ENCODE measurements at regions not wholly inside any gene's neighbourhood (a gene's known extent, or its start where the extent isn't known, plus 50 kb on each side); places are given as distances from the start of the nearest gene placed in this dataset.

- H3K27ac ChIP-seq, result no peak overlapping the region
- H3K27me3 ChIP-seq, result no peaks in the 10 kb centered on the region
- TF ChIP-seq POLR2A (IDR thresholded peaks at IDR 0.05), result no peak
- no peak for TF ChIP-seq EP300 (IDR thresholded peaks at IDR 0.05)
- TF ChIP-seq POLR2AphosphoS5 (IDR thresholded peaks at IDR 0.05), result no peak
- H3K9me3 ChIP-seq, result no peaks in the 10 kb centered on the region
- no peak overlapping the region for H3K4me3 ChIP-seq
- H3K4me1 ChIP-seq, result no peaks in the 10 kb centered on the region
- no peaks in the 10 kb centered on the region for H3K36me3 ChIP-seq
- 29 to 73% methylated on average over 1 of the region's 1 CpG for whole genome bisulfite sequencing, 2 donors
- intact Hi-C loops (cut with DNase I), result no loop called here
- no peak for DNase-seq
Observed at GRCh38 chr18:39062426-39062825, 1496.8 kb upstream of the CELF4 start.

GRCh38 chr18:39058386-39059000 is 1492.9 kb upstream of the CELF4 start:
- Histone ChIP-seq H3K4me3 (no peak overlapping the region), H3K9me3 (no peaks in the 10 kb centered on the region), H3K27ac (no peak overlapping the region), H3K4me1 (no peaks in the 10 kb centered on the region), H3K36me3 (no peaks in the 10 kb centered on the region), H3K27me3 (no peaks in the 10 kb centered on the region)
- 72 to 77% methylated on average over 6 of the region's 6 CpGs for WGBS, 2 donors
- intact Hi-C loops (cut with DNase I), result no loop called here
- no peak for DNase-seq
- TF ChIP-seq POLR2A (IDR thresholded peaks at IDR 0.05), result no peak
- no peak for TF ChIP-seq POLR2AphosphoS5 (IDR thresholded peaks at IDR 0.05)
- TF ChIP-seq EP300 (IDR thresholded peaks at IDR 0.05), result no peak
- TF ChIP-seq, protein P1, sequence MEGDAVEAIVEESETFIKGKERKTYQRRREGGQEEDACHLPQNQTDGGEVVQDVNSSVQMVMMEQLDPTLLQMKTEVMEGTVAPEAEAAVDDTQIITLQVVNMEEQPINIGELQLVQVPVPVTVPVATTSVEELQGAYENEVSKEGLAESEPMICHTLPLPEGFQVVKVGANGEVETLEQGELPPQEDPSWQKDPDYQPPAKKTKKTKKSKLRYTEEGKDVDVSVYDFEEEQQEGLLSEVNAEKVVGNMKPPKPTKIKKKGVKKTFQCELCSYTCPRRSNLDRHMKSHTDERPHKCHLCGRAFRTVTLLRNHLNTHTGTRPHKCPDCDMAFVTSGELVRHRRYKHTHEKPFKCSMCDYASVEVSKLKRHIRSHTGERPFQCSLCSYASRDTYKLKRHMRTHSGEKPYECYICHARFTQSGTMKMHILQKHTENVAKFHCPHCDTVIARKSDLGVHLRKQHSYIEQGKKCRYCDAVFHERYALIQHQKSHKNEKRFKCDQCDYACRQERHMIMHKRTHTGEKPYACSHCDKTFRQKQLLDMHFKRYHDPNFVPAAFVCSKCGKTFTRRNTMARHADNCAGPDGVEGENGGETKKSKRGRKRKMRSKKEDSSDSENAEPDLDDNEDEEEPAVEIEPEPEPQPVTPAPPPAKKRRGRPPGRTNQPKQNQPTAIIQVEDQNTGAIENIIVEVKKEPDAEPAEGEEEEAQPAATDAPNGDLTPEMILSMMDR (IDR thresholded peaks at IDR 0.05), result no peak

DNA sequence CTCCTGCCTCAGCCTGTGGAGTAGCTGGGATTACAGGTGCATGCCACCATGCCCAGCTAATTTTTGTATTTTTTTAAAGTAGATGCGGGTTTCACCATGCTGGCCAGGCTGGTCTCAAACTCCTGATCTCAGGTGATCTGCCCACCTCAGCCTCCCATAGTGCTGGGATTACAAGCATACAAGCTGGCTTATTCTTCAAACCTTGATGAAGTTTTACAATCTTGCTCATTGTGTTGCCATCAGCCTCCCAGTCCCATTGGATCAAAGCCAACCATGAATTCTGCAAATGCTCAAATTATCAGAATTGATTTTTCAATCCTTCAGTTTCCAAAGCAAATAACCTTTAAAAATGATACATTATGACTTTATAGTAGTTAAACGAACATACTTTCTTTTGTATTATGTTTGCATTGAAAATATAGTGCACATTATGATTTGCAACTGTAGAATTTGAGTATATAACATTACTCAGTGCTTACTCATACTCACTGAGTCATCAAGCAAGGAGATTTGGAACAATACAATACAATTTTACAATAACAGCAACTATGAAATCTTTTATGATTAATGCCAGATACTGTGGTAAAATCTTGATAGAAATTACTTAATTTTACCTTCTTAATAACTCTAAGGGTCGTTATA is 1491.9 kb upstream of the CELF4 start:
- no peaks in the 10 kb centered on the region for H3K9me3 ChIP-seq
- TF ChIP-seq, protein P1 (IDR thresholded peaks at IDR 0.05), result no peak
- TF ChIP-seq POLR2AphosphoS5 (IDR thresholded peaks at IDR 0.05), result no peak
- no peak for TF ChIP-seq POLR2A (IDR thresholded peaks at IDR 0.05)
- no peak for TF ChIP-seq EP300 (IDR thresholded peaks at IDR 0.05)
- H3K27me3 ChIP-seq, result no peaks in the 10 kb centered on the region
- no peak overlapping the region for H3K27ac ChIP-seq
- intact Hi-C loops (cut with DNase I), result no loop called here
- H3K36me3 ChIP-seq, result no peaks in the 10 kb centered on the region
- no peak for DNase-seq
- H3K4me3 ChIP-seq, result no peak overlapping the region
- no peaks in the 10 kb centered on the region for H3K4me1 ChIP-seq
- 43 to 74% methylated on average over 3 of the region's 3 CpGs for WGBS, 2 donors

GRCh38 chr18:39053571-39053970 is 1488.0 kb upstream of the CELF4 start:
- TF ChIP-seq POLR2A (IDR thresholded peaks at IDR 0.05) (no peak), EP300 (IDR thresholded peaks at IDR 0.05) (no peak), POLR2AphosphoS5 (IDR thresholded peaks at IDR 0.05) (no peak)
- TF ChIP-seq, protein P1 (IDR thresholded peaks at IDR 0.05), result no peak
- 41 to 67% methylated on average over 2 of the region's 2 CpGs for WGBS, 2 donors
- no peaks in the 10 kb centered on the region for H3K27me3 ChIP-seq

GRCh38 chr18:39051013-39051412 is 1485.4 kb upstream of the CELF4 start:
- Histone ChIP-seq H3K9me3 (no peaks in the 10 kb centered on the region), H3K4me3 (no peak overlapping the region), H3K36me3 (no peaks in the 10 kb centered on the region), H3K27ac (no peak overlapping the region), H3K27me3 (no peaks in the 10 kb centered on the region), H3K4me1 (no peaks in the 10 kb centered on the region)
- no peak for DNase-seq
- intact Hi-C loops (cut with DNase I), result no loop called here
- TF ChIP-seq, protein P1 (IDR thresholded peaks at IDR 0.05), result no peak
- TF ChIP-seq POLR2AphosphoS5 (IDR thresholded peaks at IDR 0.05) (no peak), POLR2A (IDR thresholded peaks at IDR 0.05) (no peak), EP300 (IDR thresholded peaks at IDR 0.05) (no peak)

More at GRCh38 chr18:39053571-39053970, 1488.0 kb upstream of the CELF4 start:
- H3K9me3 ChIP-seq, result no peaks in the 10 kb centered on the region
- H3K4me1 ChIP-seq, result no peaks in the 10 kb centered on the region
- DNase-seq, result no peak
- no peak overlapping the region for H3K4me3 ChIP-seq
- H3K36me3 ChIP-seq, result no peaks in the 10 kb centered on the region
- H3K27ac ChIP-seq, result no peak overlapping the region
- intact Hi-C loops (cut with DNase I), result no loop called here

All from sigmoid colon (tissue), 6 donors.